OCI-LY3 (cell line): ENCODE measurements at regions not wholly inside any gene's neighbourhood (a gene's known extent, or its start where the extent isn't known, plus 50 kb on each side); places are given as distances from the start of the nearest gene placed in this dataset.

Experiments
- H2AFZ ChIP-seq: fragments of 200-600, 300-600 bp; shearing (Covaris generic); 2 replicates; pipeline ENCODE4 v1.6.0; 2014; ENCODE audit warnings: antibody characterized with exemption, low read depth, low read length
- H3K27ac ChIP-seq: fragments of 200-600, 300-600 bp; sonication (generic); 2 replicates; pipeline ENCODE4 v1.5.1; 2014; ENCODE audit warnings: mild to moderate bottlenecking, low read length, moderate library complexity, mixed read lengths
- H3K27me3 ChIP-seq: fragments of 200-600, 300-600 bp; sonication (generic); 2 replicates; pipeline ENCODE4 v1.6.1; 2014; ENCODE audit warnings: low read depth, low read length, mixed read lengths
- H3K36me3 ChIP-seq: fragments of 200-600, 300-600 bp; sonication (generic); replicated peaks from 2 replicates; pipeline ENCODE3; 2014; ENCODE audit warnings: low read depth, low read length, mixed read lengths
- H3K4me1 ChIP-seq: fragments of 300-600, 200-600 bp; sonication (generic); 2 replicates; pipeline ENCODE4 v1.6.1; 2014; ENCODE audit warnings: low read length, mixed read lengths
- H3K4me2 ChIP-seq: fragments of 200-600, 300-600 bp; sonication (generic); 2 replicates; pipeline ENCODE4 v1.6.1; 2014; ENCODE audit warnings: low read length, mixed read lengths
- H3K4me3 ChIP-seq: fragments of 300-600, 200-600 bp; sonication (generic); 2 replicates; pipeline ENCODE4 v1.5.1; 2014; ENCODE audit warnings: antibody characterized with exemption, mild to moderate bottlenecking, low read length, moderate library complexity
- H3K79me2 ChIP-seq: fragments of 300-600, 200-600 bp; shearing (Covaris generic); 2 replicates; pipeline ENCODE4 v1.6.1; 2014; ENCODE audit warnings: mild to moderate bottlenecking, low read length, mixed read lengths
- H3K9ac ChIP-seq: fragments of 300-600, 200-600 bp; shearing (Covaris generic); 2 replicates; pipeline ENCODE4 v1.6.0; 2014; ENCODE audit warnings: mild to moderate bottlenecking, low read length, moderate library complexity
- H3K9me3 ChIP-seq: fragments of 200-600, 300-600 bp; shearing (Covaris generic); 2 replicates; pipeline ENCODE4 v1.6.1; 2014; ENCODE audit warnings: low read length, mixed read lengths; ENCODE audit not compliant: insufficient read depth
- H4K20me1 ChIP-seq: fragments of 200-600, 300-600 bp; sonication (generic); 2 replicates; pipeline ENCODE4 v1.6.1; 2016; ENCODE audit warnings: low read length, mixed read lengths; ENCODE audit not compliant: insufficient read depth
- EZH2phosphoT487 ChIP-seq: fragments of 200-600 bp; shearing (Covaris generic); IDR thresholded peaks from 2 replicates; pipeline ENCODE4 v1.6.1; 2018; ENCODE audit warnings: antibody characterized with exemption, mixed run types, low read depth
- TF ChIP-seq, protein P1 (sequence below): fragments of 200-600, 300-600 bp; sonication (generic); IDR thresholded peaks from 2 replicates; pipeline ENCODE4 v1.5.1; 2014; ENCODE audit warnings: antibody characterized with exemption, low read length, low read depth

DNA sequence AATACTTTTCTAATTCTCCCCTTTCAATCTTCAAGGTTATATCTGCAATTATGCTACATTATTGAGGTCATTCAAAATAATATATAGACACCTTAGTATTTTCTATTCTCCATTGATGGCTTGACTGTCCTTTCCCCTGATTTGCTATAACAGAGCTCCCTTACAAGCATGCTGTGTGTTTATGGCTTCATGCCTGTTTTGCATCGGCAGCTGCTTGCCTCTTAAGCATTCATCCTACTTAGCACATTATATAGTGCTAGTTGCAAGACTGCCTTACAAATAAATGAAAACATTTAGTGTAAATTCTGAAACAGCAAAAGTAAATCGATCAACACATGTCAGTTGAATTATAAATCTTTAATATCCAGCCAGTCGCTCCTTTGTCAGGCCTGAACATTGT, 476.2 kb upstream of the POU3F2 start:
- Histone ChIP-seq H3K27ac (no peak overlapping the region), H3K36me3 (no peaks in the 10 kb centered on the region), H4K20me1 (no peaks in the 10 kb centered on the region), H3K4me3 (no peak overlapping the region), H3K9ac (no peak overlapping the region), H3K4me1 (peaks cover 12% of the 10 kb centered on the region), H3K79me2 (no peaks in the 10 kb centered on the region), H3K9me3 (no peaks in the 10 kb centered on the region), H2AFZ (no peak overlapping the region), H3K4me2 (no peak overlapping the region), H3K27me3 (no peaks in the 10 kb centered on the region)
- no peak for TF ChIP-seq EZH2phosphoT487
- TF ChIP-seq, protein P1, sequence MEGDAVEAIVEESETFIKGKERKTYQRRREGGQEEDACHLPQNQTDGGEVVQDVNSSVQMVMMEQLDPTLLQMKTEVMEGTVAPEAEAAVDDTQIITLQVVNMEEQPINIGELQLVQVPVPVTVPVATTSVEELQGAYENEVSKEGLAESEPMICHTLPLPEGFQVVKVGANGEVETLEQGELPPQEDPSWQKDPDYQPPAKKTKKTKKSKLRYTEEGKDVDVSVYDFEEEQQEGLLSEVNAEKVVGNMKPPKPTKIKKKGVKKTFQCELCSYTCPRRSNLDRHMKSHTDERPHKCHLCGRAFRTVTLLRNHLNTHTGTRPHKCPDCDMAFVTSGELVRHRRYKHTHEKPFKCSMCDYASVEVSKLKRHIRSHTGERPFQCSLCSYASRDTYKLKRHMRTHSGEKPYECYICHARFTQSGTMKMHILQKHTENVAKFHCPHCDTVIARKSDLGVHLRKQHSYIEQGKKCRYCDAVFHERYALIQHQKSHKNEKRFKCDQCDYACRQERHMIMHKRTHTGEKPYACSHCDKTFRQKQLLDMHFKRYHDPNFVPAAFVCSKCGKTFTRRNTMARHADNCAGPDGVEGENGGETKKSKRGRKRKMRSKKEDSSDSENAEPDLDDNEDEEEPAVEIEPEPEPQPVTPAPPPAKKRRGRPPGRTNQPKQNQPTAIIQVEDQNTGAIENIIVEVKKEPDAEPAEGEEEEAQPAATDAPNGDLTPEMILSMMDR, result no peak

DNA sequence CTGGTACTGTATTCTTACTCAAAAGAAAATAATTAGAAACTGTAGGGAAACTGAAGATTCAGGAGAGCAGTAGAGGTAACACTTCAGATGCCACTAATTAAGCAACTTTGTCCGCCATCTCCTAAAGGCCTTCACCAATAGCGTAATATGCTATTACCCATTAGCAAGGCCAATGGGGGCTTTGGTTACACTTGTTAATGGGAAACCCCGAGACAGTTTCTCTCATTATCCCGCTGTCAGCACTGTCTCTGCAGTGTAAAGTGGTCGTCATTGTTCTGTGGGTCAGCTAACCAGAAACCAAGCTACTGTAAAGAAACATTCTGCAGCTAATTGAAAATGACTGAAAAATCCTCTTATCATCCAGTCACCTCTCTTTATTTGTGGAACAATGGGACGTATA, 468.0 kb upstream of the POU3F2 start:
- Histone ChIP-seq H3K27ac (no peak overlapping the region), H3K4me2 (no peak overlapping the region), H3K4me3 (no peak overlapping the region), H3K9me3 (no peaks in the 10 kb centered on the region), H4K20me1 (no peaks in the 10 kb centered on the region), H3K27me3 (no peaks in the 10 kb centered on the region), H3K9ac (no peak overlapping the region), H3K36me3 (no peaks in the 10 kb centered on the region), H3K79me2 (no peaks in the 10 kb centered on the region), H3K4me1 (no peaks in the 10 kb centered on the region), H2AFZ (no peak overlapping the region)
- TF ChIP-seq, protein P1, result no peak
- no peak for TF ChIP-seq EZH2phosphoT487

DNA sequence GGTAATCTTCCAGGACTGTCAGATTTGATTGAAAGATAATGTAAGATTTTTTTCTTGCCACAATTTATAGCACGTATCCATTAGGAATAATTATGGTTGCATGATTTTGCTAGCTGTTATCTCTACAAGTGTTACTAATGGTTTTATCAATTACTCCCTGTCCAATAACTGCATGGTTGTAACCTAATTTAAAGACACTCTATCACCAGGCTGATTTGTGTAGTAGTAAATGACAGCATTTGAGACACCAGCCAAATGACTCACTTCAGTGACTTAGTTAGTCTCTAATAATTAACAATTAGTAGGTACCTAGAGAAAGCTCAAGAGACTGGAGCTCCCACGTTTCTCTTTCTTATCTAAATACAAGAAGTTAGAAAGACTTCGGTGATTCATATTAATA, 453.8 kb upstream of the POU3F2 start:
- no peaks in the 10 kb centered on the region for H3K27me3 ChIP-seq
- H3K27ac ChIP-seq, result no peak overlapping the region
- H3K9ac ChIP-seq, result no peak overlapping the region
- no peaks in the 10 kb centered on the region for H3K4me1 ChIP-seq
- no peaks in the 10 kb centered on the region for H4K20me1 ChIP-seq
- no peak for TF ChIP-seq EZH2phosphoT487
- TF ChIP-seq, protein P1, result no peak
- H3K36me3 ChIP-seq, result no peaks in the 10 kb centered on the region
- no peak overlapping the region for H2AFZ ChIP-seq
- H3K79me2 ChIP-seq, result no peaks in the 10 kb centered on the region
- H3K4me3 ChIP-seq, result no peak overlapping the region
- H3K4me2 ChIP-seq, result no peak overlapping the region
- H3K9me3 ChIP-seq, result no peaks in the 10 kb centered on the region

DNA sequence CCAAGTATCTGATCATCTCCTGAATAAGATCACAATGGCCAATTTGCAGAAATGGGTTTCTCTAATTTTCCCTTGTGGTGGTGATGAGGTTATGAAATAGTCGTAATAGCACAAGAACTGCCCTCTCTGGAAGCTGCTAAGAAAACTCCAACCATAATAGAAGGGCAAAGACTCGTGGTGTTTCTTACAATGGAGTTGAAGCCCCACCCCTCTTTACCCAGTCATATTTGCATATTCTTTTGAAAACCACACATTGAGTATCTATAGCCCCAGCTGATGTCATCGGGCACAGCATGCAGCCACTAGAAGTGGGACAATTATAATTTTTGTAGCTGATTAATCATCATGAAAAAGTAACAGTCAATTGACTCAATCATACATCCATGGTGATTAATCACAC, 452.1 kb upstream of the POU3F2 start:
- Histone ChIP-seq H3K4me3 (no peak overlapping the region), H3K36me3 (no peaks in the 10 kb centered on the region), H3K27ac (no peak overlapping the region), H3K9ac (no peak overlapping the region), H3K4me2 (no peak overlapping the region), H3K79me2 (no peaks in the 10 kb centered on the region), H2AFZ (no peak overlapping the region), H4K20me1 (no peaks in the 10 kb centered on the region), H3K27me3 (no peaks in the 10 kb centered on the region), H3K9me3 (no peaks in the 10 kb centered on the region), H3K4me1 (no peaks in the 10 kb centered on the region)
- TF ChIP-seq EZH2phosphoT487, result no peak
- TF ChIP-seq, protein P1, result no peak
